Neural cell (in vitro differentiated cells): ENCODE measurements at regions not wholly inside any gene's neighbourhood (a gene's known extent, or its start where the extent isn't known, plus 50 kb on each side); places are given as distances from the start of the nearest gene placed in this dataset.

Experiments used
- CTCF ChIP-seq: fragments of 450-650 bp; IDR thresholded peaks from 2 replicates; pipeline ENCODE4 v1.5.1; 2014; ENCODE audit warnings: antibody characterized with exemption, mild to moderate bottlenecking, moderate library complexity; ENCODE audit not compliant: poor library complexity, severe bottlenecking
- EZH2 ChIP-seq: fragments of 200-600, 300-800 bp; shearing (Covaris generic), sonication (generic); IDR thresholded peaks from 2 replicates; pipeline ENCODE4 v1.6.1; 2014; ENCODE audit warnings: antibody characterized with exemption, low read length, borderline replicate concordance, mild to moderate bottlenecking; ENCODE audit not compliant: insufficient read depth, poor library complexity, severe bottlenecking
- MXI1 ChIP-seq: fragments of 450-650 bp; conservative IDR thresholded peaks from 2 replicates; pipeline ENCODE4 v1.6.1; 2014; ENCODE audit warnings: antibody characterized with exemption, mild to moderate bottlenecking; ENCODE audit not compliant: poor library complexity, severe bottlenecking
- POLR2AphosphoS5 ChIP-seq: IDR thresholded peaks from 2 replicates; pipeline ENCODE4 v1.6.1; 2012

DNA sequence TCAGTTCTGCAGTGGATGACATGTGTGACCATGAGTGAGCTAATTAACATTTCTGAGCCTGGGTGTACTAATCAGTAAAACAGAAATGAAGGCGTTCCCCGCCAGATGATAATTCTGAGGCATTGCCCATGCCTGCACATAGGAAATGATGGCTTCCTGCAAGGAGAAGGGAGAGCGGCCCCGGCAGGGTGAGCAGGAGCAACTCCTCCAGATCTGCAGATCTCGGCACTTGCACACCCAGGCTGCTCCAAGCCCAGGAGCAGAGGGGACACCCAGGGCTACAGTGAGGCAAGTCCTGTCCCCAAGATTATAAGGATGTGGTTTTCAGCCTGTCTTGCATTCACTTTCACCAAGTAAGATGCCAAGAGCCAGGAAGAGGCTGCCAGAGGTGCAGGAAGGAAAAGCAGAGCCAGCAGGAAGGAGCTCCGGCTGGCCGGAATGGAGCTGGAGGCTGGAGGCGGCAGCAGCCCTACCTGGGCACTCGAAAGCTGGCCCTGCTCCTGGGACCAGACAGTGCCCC, 177.5 kb upstream of the CST7 start:
- no peak for TF ChIP-seq CTCF
- no peak for TF ChIP-seq POLR2AphosphoS5
- TF ChIP-seq EZH2, result no peak
- TF ChIP-seq MXI1, result no peak
